Stomach (tissue), 4 donors: ENCODE measurements at regions not wholly inside any gene's neighbourhood (a gene's known extent, or its start where the extent isn't known, plus 50 kb on each side); places are given as distances from the start of the nearest gene placed in this dataset.

Source experiments
- POLR2A ChIP-seq, 4 donors: fragments of 450-650 bp; IDR thresholded peaks; one replicate each; pipeline ENCODE4 v1.6.1; 2016; ENCODE audit warnings: antibody characterized with exemption in 4 of 4, control low read depth in 2 of 4, mild to moderate bottlenecking in 1 of 4, moderate library complexity in 1 of 4
- TF ChIP-seq, protein P1 (sequence below), 7 experiments: fragments of 450-650 bp in 4 of 7; fragments of 200-600 bp in 3 of 7; sonication (generic) in 3 of 7; IDR thresholded peaks; one replicate each; pipeline ENCODE4 v1.5.1; 2016 to 2019; ENCODE audit warnings: antibody characterized with exemption in 7 of 7, control low read depth in 2 of 7, mild to moderate bottlenecking in 1 of 7

DNA sequence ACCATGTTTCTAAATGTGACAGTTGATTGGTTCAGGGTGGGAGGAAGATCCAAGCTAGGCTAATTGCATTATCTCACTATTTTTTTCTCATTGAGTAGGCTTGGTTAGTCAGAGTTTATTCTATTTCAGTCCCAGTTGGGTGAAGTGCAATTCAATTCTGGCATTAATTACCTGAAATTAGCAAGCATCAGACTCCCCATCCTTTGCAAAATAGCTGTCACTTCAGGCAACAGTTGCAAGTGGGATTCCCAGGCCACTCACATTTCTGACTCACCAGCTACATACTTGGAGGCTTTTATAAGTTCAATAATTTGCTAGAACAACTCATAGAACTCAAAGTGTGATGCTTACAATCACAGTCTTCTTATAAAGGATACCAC lies 155.8 kb upstream of the HAND2 start:
- TF ChIP-seq, protein P1, sequence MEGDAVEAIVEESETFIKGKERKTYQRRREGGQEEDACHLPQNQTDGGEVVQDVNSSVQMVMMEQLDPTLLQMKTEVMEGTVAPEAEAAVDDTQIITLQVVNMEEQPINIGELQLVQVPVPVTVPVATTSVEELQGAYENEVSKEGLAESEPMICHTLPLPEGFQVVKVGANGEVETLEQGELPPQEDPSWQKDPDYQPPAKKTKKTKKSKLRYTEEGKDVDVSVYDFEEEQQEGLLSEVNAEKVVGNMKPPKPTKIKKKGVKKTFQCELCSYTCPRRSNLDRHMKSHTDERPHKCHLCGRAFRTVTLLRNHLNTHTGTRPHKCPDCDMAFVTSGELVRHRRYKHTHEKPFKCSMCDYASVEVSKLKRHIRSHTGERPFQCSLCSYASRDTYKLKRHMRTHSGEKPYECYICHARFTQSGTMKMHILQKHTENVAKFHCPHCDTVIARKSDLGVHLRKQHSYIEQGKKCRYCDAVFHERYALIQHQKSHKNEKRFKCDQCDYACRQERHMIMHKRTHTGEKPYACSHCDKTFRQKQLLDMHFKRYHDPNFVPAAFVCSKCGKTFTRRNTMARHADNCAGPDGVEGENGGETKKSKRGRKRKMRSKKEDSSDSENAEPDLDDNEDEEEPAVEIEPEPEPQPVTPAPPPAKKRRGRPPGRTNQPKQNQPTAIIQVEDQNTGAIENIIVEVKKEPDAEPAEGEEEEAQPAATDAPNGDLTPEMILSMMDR (IDR thresholded peaks at IDR 0.05), result no peak
- TF ChIP-seq POLR2A (IDR thresholded peaks at IDR 0.05), result no peak
